ENCODE measurements at regions not wholly inside any gene's neighbourhood (a gene's known extent, or its start where the extent isn't known, plus 50 kb on each side); places are given as distances from the start of the nearest gene placed in this dataset.
A peak's percentile ranks its signal among the peaks of the same experiment; 100 is the strongest.
"Not testable (repeated sequence)": the region's sequence is repeated elsewhere in the genome, so short reads cannot be mapped to it uniquely, and the experiment has no call there.

DNA sequence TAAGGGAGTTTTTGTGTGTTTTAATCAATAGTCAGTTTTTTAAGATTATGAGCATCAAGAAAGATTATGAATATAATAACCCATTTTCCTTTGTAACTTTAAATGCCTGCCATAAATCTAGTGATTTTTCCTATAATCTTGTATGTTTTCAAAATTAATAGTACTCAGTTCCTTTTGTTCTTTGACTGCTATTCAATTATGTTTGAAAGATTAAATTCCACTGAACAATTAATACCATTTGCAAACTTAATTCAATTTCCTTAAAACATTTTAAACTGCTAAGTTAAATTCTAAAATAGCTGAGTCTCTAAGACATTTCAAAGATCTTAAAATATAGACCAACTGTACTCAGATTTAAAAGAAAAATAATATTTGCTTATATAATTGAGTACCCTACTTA is 1173.9 kb upstream of the TMEFF2 start:
- no peaks in the 10 kb centered on the region for H3K9me3 ChIP-seq (ENCODE audit: insufficient read depth, low read depth, low read length)
- no peaks in the 10 kb centered on the region for H3K4me1 ChIP-seq (ENCODE audit: insufficient read depth, low read length)
- H3K9ac ChIP-seq (ENCODE audit: low read depth, low read length): no peak overlapping the region
- H3K27ac ChIP-seq (ENCODE audit: low read depth, low read length): no peak overlapping the region
- H3K36me3 ChIP-seq (ENCODE audit: insufficient read depth, low read length): no peaks in the 10 kb centered on the region
- no peak overlapping the region for H3K4me3 ChIP-seq (ENCODE audit: low read length)
- no peaks in the 10 kb centered on the region for H3K27me3 ChIP-seq (ENCODE audit: insufficient read depth, low read length)

DNA sequence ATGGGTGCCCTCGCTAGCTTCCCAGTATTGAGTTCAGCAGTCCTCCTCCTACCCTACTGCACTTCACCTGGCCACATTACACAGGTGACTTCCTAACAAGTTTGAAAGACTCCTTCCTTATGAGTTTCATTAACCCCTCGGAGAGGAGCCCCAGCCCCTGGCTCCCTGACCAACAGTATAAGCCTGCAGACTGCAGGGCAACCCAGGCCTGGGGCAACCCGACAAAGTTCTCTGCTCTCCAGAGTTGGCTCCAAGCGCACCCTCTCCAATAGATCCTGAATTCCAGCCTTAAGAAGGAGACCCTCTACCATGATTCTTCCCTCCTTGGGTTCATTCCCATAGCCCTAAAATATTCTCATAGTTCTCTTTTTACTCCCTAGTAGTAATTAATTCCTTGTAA is 1162.8 kb upstream of the TMEFF2 start:
- Histone ChIP-seq H3K27me3 (ENCODE audit: insufficient read depth, low read length) (no peaks in the 10 kb centered on the region), H3K4me3 (ENCODE audit: low read length) (no peak overlapping the region), H3K9ac (ENCODE audit: low read depth, low read length) (no peak overlapping the region), H3K4me1 (ENCODE audit: insufficient read depth, low read length) (no peaks in the 10 kb centered on the region), H3K36me3 (ENCODE audit: insufficient read depth, low read length) (no peaks in the 10 kb centered on the region), H3K27ac (ENCODE audit: low read depth, low read length) (no peak overlapping the region), H3K9me3 (ENCODE audit: insufficient read depth, low read depth, low read length) (no peaks in the 10 kb centered on the region)
- 97% methylated on average over 4 of the region's 4 CpGs for WGBS

DNA sequence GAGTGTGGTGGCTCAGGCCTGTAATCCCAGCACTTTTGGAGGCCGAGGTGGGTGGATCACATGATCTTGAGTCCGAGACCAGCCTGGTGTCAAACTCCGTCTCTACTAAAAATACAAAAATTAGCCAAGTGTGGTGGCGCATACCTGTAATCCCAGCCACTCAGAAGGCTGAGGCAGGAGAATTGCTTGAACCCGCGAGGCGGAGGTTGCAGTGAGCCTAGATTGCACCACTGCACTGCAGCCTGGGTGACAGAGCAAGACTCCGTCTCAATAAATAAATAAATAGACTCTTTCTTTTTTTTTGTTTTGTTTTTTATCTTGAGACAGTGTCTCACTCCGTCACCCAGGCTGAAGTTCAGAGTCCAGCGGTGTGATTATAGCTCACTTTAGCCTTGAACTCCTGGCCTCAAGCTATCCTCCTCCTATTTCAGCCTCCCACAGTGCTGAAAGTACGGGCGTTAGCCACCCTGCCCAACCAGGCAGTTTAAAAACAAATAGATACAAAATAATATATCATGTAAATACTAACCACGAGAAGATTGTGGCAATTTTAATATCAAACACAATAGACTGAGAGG is 1158.0 kb upstream of the TMEFF2 start:
- not testable (repeated sequence) for H3K9me3 ChIP-seq (ENCODE audit: insufficient read depth, low read depth, low read length); H3K36me3 ChIP-seq (ENCODE audit: insufficient read depth, low read length); H3K4me3 ChIP-seq (ENCODE audit: low read length); H3K27me3 ChIP-seq (ENCODE audit: insufficient read depth, low read length); H3K27ac ChIP-seq (ENCODE audit: low read depth, low read length); H3K4me1 ChIP-seq (ENCODE audit: insufficient read depth, low read length); H3K9ac ChIP-seq (ENCODE audit: low read depth, low read length)
- 97% methylated on average over 9 of the region's 13 CpGs for WGBS

DNA sequence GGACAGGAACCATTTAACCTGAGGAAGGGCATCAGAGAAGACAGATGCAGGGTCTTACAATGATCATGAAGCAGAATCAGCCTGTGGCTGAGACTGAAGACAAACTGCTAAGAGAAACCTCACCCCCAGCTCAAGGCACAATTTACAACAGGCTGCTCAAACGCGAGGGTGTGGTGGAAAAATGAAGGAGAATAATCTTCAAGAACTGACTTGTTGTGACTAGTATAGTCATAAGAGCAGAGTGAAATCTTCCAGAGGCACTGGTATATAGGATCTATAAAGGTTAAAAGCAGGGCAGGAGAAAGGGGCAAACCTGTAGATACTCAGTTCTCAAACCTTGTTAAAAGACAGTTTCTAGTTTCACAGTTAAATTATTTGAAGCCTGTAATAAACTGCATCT is 1155.8 kb upstream of the TMEFF2 start:
- WGBS: 88% methylated on average over 2 of the region's 2 CpGs
- Histone ChIP-seq H3K9me3 (ENCODE audit: insufficient read depth, low read depth, low read length) (no peaks in the 10 kb centered on the region), H3K4me1 (ENCODE audit: insufficient read depth, low read length) (peaks cover 10% of the 10 kb centered on the region), H3K4me3 (ENCODE audit: low read length) (no peak overlapping the region), H3K36me3 (ENCODE audit: insufficient read depth, low read length) (no peaks in the 10 kb centered on the region), H3K9ac (ENCODE audit: low read depth, low read length) (no peak overlapping the region), H3K27me3 (ENCODE audit: insufficient read depth, low read length) (no peaks in the 10 kb centered on the region), H3K27ac (ENCODE audit: low read depth, low read length) (no peak overlapping the region)

DNA sequence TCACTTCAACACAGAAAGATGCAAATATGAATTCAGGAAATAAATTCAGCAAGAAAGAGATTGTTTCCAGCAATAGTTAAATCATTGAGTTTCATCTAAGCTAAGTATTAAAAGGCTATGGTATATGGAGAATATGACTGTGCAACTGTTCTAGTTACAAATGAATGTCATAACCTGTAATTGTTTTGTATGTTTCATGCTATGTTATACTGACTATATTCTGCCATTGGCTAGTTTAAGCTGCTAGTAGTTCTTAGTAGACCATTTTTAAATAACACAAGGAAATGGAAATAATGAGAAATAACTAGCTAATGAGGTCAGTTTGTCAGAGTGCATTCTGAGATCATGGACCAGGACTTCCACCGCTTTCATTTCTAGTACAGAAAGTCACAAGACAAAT is 1154.9 kb upstream of the TMEFF2 start:
- Histone ChIP-seq H3K9ac (ENCODE audit: low read depth, low read length) (no peak overlapping the region), H3K27ac (ENCODE audit: low read depth, low read length) (no peak overlapping the region), H3K4me1 (ENCODE audit: insufficient read depth, low read length) (peaks cover 10% of the 10 kb centered on the region), H3K27me3 (ENCODE audit: insufficient read depth, low read length) (no peaks in the 10 kb centered on the region), H3K4me3 (ENCODE audit: low read length) (no peak overlapping the region), H3K9me3 (ENCODE audit: insufficient read depth, low read depth, low read length) (no peaks in the 10 kb centered on the region), H3K36me3 (ENCODE audit: insufficient read depth, low read length) (no peaks in the 10 kb centered on the region)
- WGBS: 100% methylated on average over 1 of the region's 1 CpG

DNA sequence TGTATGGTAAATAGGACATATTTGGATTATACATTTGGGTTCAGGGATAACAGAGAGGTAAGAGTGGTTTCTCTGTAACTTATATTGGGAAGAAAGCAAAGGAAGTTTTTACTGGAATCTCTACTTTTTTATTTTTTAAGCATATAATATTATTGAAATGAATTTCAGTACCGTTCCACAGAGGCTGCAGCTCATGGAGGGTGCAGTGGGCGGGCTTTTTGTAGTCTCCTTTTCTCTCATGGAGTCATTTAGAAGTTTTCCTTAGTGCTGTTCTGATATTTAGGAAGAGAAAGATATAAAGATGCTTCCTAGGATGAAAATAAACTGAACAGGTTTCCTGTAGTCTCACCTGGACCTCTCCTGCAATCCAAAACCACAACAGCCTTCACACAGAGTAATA is 1153.3 kb upstream of the TMEFF2 start:
- no peaks in the 10 kb centered on the region for H3K36me3 ChIP-seq (ENCODE audit: insufficient read depth, low read length)
- no peak overlapping the region for H3K9ac ChIP-seq (ENCODE audit: low read depth, low read length)
- WGBS: 82% methylated on average over 2 of the region's 2 CpGs
- no peaks in the 10 kb centered on the region for H3K27me3 ChIP-seq (ENCODE audit: insufficient read depth, low read length)
- peaks cover 10% of the 10 kb centered on the region for H3K4me1 ChIP-seq (ENCODE audit: insufficient read depth, low read length)
- H3K4me3 ChIP-seq (ENCODE audit: low read length): no peak overlapping the region
- H3K9me3 ChIP-seq (ENCODE audit: insufficient read depth, low read depth, low read length): no peaks in the 10 kb centered on the region
- H3K27ac ChIP-seq (ENCODE audit: low read depth, low read length): peak overlapping the region; percentile 49

DNA sequence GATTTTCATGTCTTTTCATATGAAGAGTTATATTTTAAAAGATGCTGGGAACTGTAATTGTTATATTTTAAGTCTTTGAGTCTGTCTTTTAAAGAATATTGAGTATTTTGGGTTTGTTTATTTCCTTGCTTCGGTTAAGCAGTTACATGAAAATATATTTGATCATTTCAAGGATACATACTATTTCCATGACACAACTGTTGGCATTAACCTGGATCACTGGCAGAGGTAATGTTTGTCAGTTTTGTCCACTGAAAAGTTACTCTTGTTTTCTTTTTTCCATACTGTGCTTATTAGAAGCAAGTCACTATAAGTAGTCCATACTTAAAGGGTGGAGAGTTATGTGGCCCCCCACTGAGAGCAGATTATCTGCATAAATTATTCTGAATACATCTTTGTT is 1142.0 kb upstream of the TMEFF2 start:
- H3K27ac ChIP-seq (ENCODE audit: low read depth, low read length): no peak overlapping the region
- H3K9me3 ChIP-seq (ENCODE audit: insufficient read depth, low read depth, low read length): no peaks in the 10 kb centered on the region
- no CpG with 5 or more reads among the region's 1 CpG for WGBS
- H3K27me3 ChIP-seq (ENCODE audit: insufficient read depth, low read length): no peaks in the 10 kb centered on the region
- no peak overlapping the region for H3K4me3 ChIP-seq (ENCODE audit: low read length)
- H3K36me3 ChIP-seq (ENCODE audit: insufficient read depth, low read length): no peaks in the 10 kb centered on the region
- H3K4me1 ChIP-seq (ENCODE audit: insufficient read depth, low read length): no peaks in the 10 kb centered on the region
- H3K9ac ChIP-seq (ENCODE audit: low read depth, low read length): no peak overlapping the region

DNA sequence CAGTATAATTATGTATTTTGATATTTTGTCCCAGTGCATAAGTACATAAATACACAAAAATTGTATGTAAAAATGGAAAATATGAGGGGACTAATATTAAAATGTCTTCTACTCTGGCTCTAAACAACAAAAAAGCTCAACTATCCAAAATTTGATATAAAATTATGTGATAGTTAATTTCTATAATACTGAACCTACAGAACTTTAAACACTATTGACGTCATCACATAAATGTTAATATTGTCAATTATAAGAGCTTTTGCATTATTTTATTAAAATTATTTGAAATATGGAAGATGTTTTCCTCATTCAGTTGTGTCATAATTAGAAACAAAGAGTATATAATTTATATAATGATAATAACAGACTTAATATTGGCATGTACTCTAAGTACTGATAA is 1139.7 kb upstream of the TMEFF2 start:
- H3K27ac ChIP-seq (ENCODE audit: low read depth, low read length): no peak overlapping the region
- no peaks in the 10 kb centered on the region for H3K9me3 ChIP-seq (ENCODE audit: insufficient read depth, low read depth, low read length)
- H3K9ac ChIP-seq (ENCODE audit: low read depth, low read length): no peak overlapping the region
- no CpG with 5 or more reads among the region's 1 CpG for WGBS
- H3K36me3 ChIP-seq (ENCODE audit: insufficient read depth, low read length): no peaks in the 10 kb centered on the region
- H3K4me3 ChIP-seq (ENCODE audit: low read length): no peak overlapping the region
- H3K4me1 ChIP-seq (ENCODE audit: insufficient read depth, low read length): no peaks in the 10 kb centered on the region
- H3K27me3 ChIP-seq (ENCODE audit: insufficient read depth, low read length): no peaks in the 10 kb centered on the region

DNA sequence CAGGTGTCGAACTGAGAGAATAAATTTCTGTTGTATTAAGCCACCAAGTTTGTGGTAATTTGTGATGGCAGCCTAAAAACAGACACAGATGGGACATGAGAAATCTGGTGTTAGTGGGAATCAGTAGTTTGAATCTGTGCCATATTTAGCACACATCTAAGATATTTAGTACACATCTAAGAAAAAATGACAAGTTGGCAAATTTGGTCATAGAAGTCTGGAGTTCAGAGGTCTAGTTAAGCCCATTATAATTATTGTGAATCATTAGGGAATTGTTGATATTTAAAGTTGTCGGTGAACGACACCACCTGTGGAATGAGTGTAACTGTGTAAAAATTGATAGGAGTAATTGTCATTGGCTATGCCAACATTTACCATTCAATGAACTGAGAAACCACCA is 1138.8 kb upstream of the TMEFF2 start:
- no peak overlapping the region for H3K9ac ChIP-seq (ENCODE audit: low read depth, low read length)

DNA sequence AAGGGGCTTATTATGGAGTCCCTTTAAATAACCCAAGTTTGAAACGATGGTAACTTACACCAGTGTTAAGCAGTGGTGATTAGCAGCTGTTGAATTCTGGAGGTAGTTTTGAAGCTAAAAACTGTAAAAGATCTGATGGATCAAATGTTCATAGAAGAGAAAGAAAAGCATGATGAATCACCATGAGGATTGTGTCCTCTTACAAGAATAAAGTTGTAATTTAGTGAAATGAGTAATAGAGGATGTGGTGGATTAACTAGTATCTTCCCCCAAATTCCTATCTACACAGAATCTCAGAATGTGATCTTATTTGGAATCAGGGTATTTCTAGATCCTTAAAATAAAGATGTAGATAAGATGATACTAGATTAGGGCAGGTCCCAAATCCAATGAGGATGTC is 1138.2 kb upstream of the TMEFF2 start:
- H3K9ac ChIP-seq (ENCODE audit: low read depth, low read length): no peak overlapping the region
- WGBS: 97% methylated on average over 1 of the region's 1 CpG
- no peak overlapping the region for H3K4me3 ChIP-seq (ENCODE audit: low read length)
- H3K27me3 ChIP-seq (ENCODE audit: insufficient read depth, low read length): no peaks in the 10 kb centered on the region
- no peaks in the 10 kb centered on the region for H3K36me3 ChIP-seq (ENCODE audit: insufficient read depth, low read length)
- no peaks in the 10 kb centered on the region for H3K9me3 ChIP-seq (ENCODE audit: insufficient read depth, low read depth, low read length)
- no peak overlapping the region for H3K27ac ChIP-seq (ENCODE audit: low read depth, low read length)
- H3K4me1 ChIP-seq (ENCODE audit: insufficient read depth, low read length): no peaks in the 10 kb centered on the region

More for the DNA sequence above, 1138.8 kb upstream of the TMEFF2 start:
- Histone ChIP-seq H3K9me3 (ENCODE audit: insufficient read depth, low read depth, low read length) (no peaks in the 10 kb centered on the region), H3K27ac (ENCODE audit: low read depth, low read length) (no peak overlapping the region), H3K4me1 (ENCODE audit: insufficient read depth, low read length) (no peaks in the 10 kb centered on the region), H3K27me3 (ENCODE audit: insufficient read depth, low read length) (no peaks in the 10 kb centered on the region), H3K36me3 (ENCODE audit: insufficient read depth, low read length) (no peaks in the 10 kb centered on the region), H3K4me3 (ENCODE audit: low read length) (no peak overlapping the region)
- 98% methylated on average over 3 of the region's 3 CpGs for WGBS

DNA sequence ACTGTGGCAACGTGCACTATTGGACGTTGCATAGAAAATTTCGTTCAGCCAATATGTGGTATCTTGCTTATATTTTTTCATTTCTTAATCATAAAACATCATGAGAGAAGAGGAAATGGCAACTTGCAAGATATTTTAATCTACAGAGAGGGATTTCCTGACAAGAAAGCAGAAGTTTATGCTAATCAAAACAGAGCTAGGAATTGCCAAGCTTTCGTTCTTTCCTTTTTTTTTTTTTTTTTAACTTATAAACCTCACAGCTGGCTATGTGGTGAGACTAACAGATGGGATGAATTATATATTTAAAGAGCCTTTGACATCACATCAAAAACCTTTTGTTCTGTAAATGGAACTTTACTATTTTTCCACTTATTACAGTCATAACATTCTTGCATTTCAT is 1136.9 kb upstream of the TMEFF2 start:
- Histone ChIP-seq H3K27me3 (ENCODE audit: insufficient read depth, low read length) (no peaks in the 10 kb centered on the region), H3K27ac (ENCODE audit: low read depth, low read length) (no peak overlapping the region), H3K36me3 (ENCODE audit: insufficient read depth, low read length) (no peaks in the 10 kb centered on the region), H3K4me3 (ENCODE audit: low read length) (no peak overlapping the region), H3K9ac (ENCODE audit: low read depth, low read length) (no peak overlapping the region), H3K9me3 (ENCODE audit: insufficient read depth, low read depth, low read length) (no peaks in the 10 kb centered on the region), H3K4me1 (ENCODE audit: insufficient read depth, low read length) (no peaks in the 10 kb centered on the region)
- WGBS: 100% methylated on average over 2 of the region's 4 CpGs

DNA sequence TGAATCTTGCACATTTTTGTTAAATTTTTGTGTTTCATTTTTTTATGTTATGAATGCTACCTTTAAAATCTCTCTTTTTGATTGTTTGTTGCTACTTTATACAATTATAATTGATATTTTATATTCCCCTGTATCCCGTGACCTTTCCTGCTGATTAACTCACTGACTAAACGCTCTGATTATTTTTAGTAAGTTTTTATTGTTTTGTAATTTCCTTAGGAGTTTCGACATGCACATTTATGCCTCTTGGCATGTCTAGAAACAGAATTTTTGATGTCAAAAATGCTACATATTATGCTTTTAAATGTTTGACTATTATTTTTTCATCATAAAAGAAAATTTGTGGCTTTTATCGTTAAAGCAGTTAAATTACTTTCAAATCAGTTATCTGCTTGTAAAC is 1131.6 kb upstream of the TMEFF2 start:
- H3K36me3 ChIP-seq (ENCODE audit: insufficient read depth, low read length): no peaks in the 10 kb centered on the region
- WGBS: 94% methylated on average over 2 of the region's 4 CpGs
- H3K4me3 ChIP-seq (ENCODE audit: low read length): no peak overlapping the region
- peaks cover 2% of the 10 kb centered on the region; the same call in 1 of the 2 replicates for H3K4me1 ChIP-seq (ENCODE audit: insufficient read depth, low read length)
- no peaks in the 10 kb centered on the region for H3K9me3 ChIP-seq (ENCODE audit: insufficient read depth, low read depth, low read length)
- H3K9ac ChIP-seq (ENCODE audit: low read depth, low read length): no peak overlapping the region
- no peak overlapping the region for H3K27ac ChIP-seq (ENCODE audit: low read depth, low read length)
- H3K27me3 ChIP-seq (ENCODE audit: insufficient read depth, low read length): no peaks in the 10 kb centered on the region
